ENCODE measurements at regions not wholly inside any gene's neighbourhood (a gene's known extent, or its start where the extent isn't known, plus 50 kb on each side); places are given as distances from the start of the nearest gene placed in this dataset.

GRCh38 chr1:185645162-185645640 lies 89.0 kb upstream of the HMCN1 start:
- DNase-seq: no peak

- DNase-seq: peak; percentile 6
Observed at GRCh38 chr1:185644531-185644930, 89.7 kb upstream of the HMCN1 start.

- no peak for DNase-seq
Observed at GRCh38 chr1:185636848-185637247, 97.3 kb upstream of the HMCN1 start.

- no peak for DNase-seq
Observed at GRCh38 chr1:185634704-185635103, 99.5 kb upstream of the HMCN1 start.

GRCh38 chr1:185632659-185633423 lies 101.3 kb upstream of the HMCN1 start:
- DNase-seq: no peak

GRCh38 chr1:185631843-185632242 lies 102.3 kb upstream of the HMCN1 start:
- DNase-seq: no peak

GRCh38 chr1:185627761-185628501 lies 106.3 kb upstream of the HMCN1 start:
- no peak for DNase-seq

GRCh38 chr1:185627171-185627570 lies 107.0 kb upstream of the HMCN1 start:
- no peak for DNase-seq

GRCh38 chr1:185626344-185626743 lies 107.8 kb upstream of the HMCN1 start:
- no peak for DNase-seq

GRCh38 chr1:185610954-185611353 lies 123.2 kb upstream of the HMCN1 start:
- no peak for DNase-seq

GRCh38 chr1:185608177-185608576 lies 126.0 kb upstream of the HMCN1 start:
- DNase-seq: no peak

GRCh38 chr1:185603158-185603557 lies 131.0 kb upstream of the HMCN1 start:
- DNase-seq: no peak

GRCh38 chr1:185601189-185601588 lies 133.0 kb upstream of the HMCN1 start:
- DNase-seq: no peak

GRCh38 chr1:185600641-185601040 lies 133.6 kb upstream of the HMCN1 start:
- no peak for DNase-seq

- no peak for DNase-seq
Observed at GRCh38 chr1:185598332-185598731, 135.9 kb upstream of the HMCN1 start.

GRCh38 chr1:185595835-185596667 lies 138.1 kb upstream of the HMCN1 start:
- peak; percentile 48 for DNase-seq

- DNase-seq: no peak
Observed at GRCh38 chr1:185594786-185595410, 139.3 kb upstream of the HMCN1 start.

GRCh38 chr1:185593271-185593670 lies 140.9 kb upstream of the HMCN1 start:
- no peak for DNase-seq

GRCh38 chr1:185585770-185586169 lies 148.4 kb upstream of the HMCN1 start:
- DNase-seq: no peak

- DNase-seq: no peak
Observed at GRCh38 chr1:185581961-185582725, 152.0 kb upstream of the HMCN1 start.

- no peak for DNase-seq
Observed at GRCh38 chr1:185581020-185581419, 153.2 kb upstream of the HMCN1 start.

GRCh38 chr1:185578293-185578692 lies 155.9 kb upstream of the HMCN1 start:
- no peak for DNase-seq
